ENCODE measurements at regions not wholly inside any gene's neighbourhood (a gene's known extent, or its start where the extent isn't known, plus 50 kb on each side); places are given as distances from the start of the nearest gene placed in this dataset.

GRCh38 chr7:156176039-156176438, 363.8 kb upstream of the SHH start:
- ChIA-PET CTCF (no interaction called here), POLR2A (no interaction called here)
- Mint-ChIP-seq H3K27me3 (peaks cover 4% of the 10 kb centered on the region), H3K4me3 (no peak overlapping the region), H3K4me1 (ENCODE audit: low read depth) (no peaks in the 10 kb centered on the region), H3K36me3 (ENCODE audit: low read depth) (no peaks in the 10 kb centered on the region), H3K27ac (no peak overlapping the region), H3K9me3 (no peaks in the 10 kb centered on the region)
- Histone ChIP-seq H3K36me3 (ENCODE audit: insufficient read depth, low read length) (no peaks in the 10 kb centered on the region), H3K27ac (ENCODE audit: low read depth in 1 of 2, low read length in 2 of 2) (no peak overlapping the region), H3K27me3 (ENCODE audit: control insufficient read depth in 1 of 2, insufficient read depth in 2 of 2, low read length in 2 of 2) (no peaks in the 10 kb centered on the region), H3K4me1 (ENCODE audit: insufficient read depth, low read length) (no peaks in the 10 kb centered on the region), H3K9me3 (ENCODE audit: control insufficient read depth in 1 of 2, insufficient read depth in 1 of 2, low read length in 2 of 2) (peaks cover 0 to 12% of the 10 kb centered on the region in 2 experiments), H3K4me3 (ENCODE audit: low read length) (no peak overlapping the region)
- intact Hi-C loops (cut with DNase I, micrococcal nuclease) = no loop called here
- DNase-seq (no peak), ATAC-seq (ENCODE audit: poor library complexity) (no peak)
- TF ChIP-seq CTCF (IDR thresholded peaks at IDR 0.05) = no peak

- Mint-ChIP-seq H3K9me3 (no peaks in the 10 kb centered on the region), H3K4me1 (ENCODE audit: low read depth) (no peaks in the 10 kb centered on the region), H3K4me3 (no peak overlapping the region), H3K27me3 (peaks cover 3% of the 10 kb centered on the region), H3K36me3 (ENCODE audit: low read depth) (no peaks in the 10 kb centered on the region), H3K27ac (no peak overlapping the region)
- no peaks in the 10 kb centered on the region for H3K27me3 ChIP-seq (ENCODE audit: control insufficient read depth in 1 of 2, insufficient read depth in 2 of 2, low read length in 2 of 2)
- no peak for DNase-seq
- H3K36me3 ChIP-seq (ENCODE audit: insufficient read depth, low read length) = no peaks in the 10 kb centered on the region
- H3K9me3 ChIP-seq (ENCODE audit: control insufficient read depth in 1 of 2, insufficient read depth in 1 of 2, low read length in 2 of 2) = peaks cover 0 to 12% of the 10 kb centered on the region in 2 experiments
- intact Hi-C loops (cut with DNase I, micrococcal nuclease) = no loop called here
- TF ChIP-seq CTCF (IDR thresholded peaks at IDR 0.05) = no peak
- H3K4me1 ChIP-seq (ENCODE audit: insufficient read depth, low read length) = no peaks in the 10 kb centered on the region
- ChIA-PET POLR2A (no interaction called here), CTCF (no interaction called here)
- ATAC-seq (ENCODE audit: poor library complexity) = no peak
- no peak overlapping the region for H3K4me3 ChIP-seq (ENCODE audit: low read length)
- H3K27ac ChIP-seq (ENCODE audit: low read depth in 1 of 2, low read length in 2 of 2) = no peak overlapping the region
Measured at GRCh38 chr7:156175003-156175402, 362.7 kb upstream of the SHH start.

- no peak overlapping the region for H3K4me3 Mint-ChIP-seq
- H3K27ac Mint-ChIP-seq = no peak overlapping the region
- no peaks in the 10 kb centered on the region for H3K36me3 ChIP-seq (ENCODE audit: insufficient read depth, low read length)
- ChIA-PET CTCF (no interaction called here), POLR2A (no interaction called here)
- DNase-seq = no peak
- peaks cover 0 to 16% of the 10 kb centered on the region in 2 experiments for H3K9me3 ChIP-seq (ENCODE audit: control insufficient read depth in 1 of 2, insufficient read depth in 1 of 2, low read length in 2 of 2)
- H3K9me3 Mint-ChIP-seq = no peaks in the 10 kb centered on the region
- no peaks in the 10 kb centered on the region for H3K4me1 ChIP-seq (ENCODE audit: insufficient read depth, low read length)
- no peaks in the 10 kb centered on the region for H3K4me1 Mint-ChIP-seq (ENCODE audit: low read depth)
- H3K27me3 ChIP-seq (ENCODE audit: control insufficient read depth in 1 of 2, insufficient read depth in 2 of 2, low read length in 2 of 2) = no peaks in the 10 kb centered on the region
- H3K27me3 Mint-ChIP-seq = no peaks in the 10 kb centered on the region
- no peak overlapping the region for H3K4me3 ChIP-seq (ENCODE audit: low read length)
- no peak overlapping the region for H3K27ac ChIP-seq (ENCODE audit: low read depth in 1 of 2, low read length in 2 of 2)
- no peak for ATAC-seq (ENCODE audit: poor library complexity)
- intact Hi-C loops (cut with DNase I, micrococcal nuclease) = no loop called here
- no peak for TF ChIP-seq CTCF (IDR thresholded peaks at IDR 0.05)
- H3K36me3 Mint-ChIP-seq (ENCODE audit: low read depth) = no peaks in the 10 kb centered on the region
Measured at GRCh38 chr7:156174428-156174827, 362.2 kb upstream of the SHH start.

Data from CD4-positive, alpha-beta T cell (primary cell).